ENCODE measurements at regions not wholly inside any gene's neighbourhood (a gene's known extent, or its start where the extent isn't known, plus 50 kb on each side); places are given as distances from the start of the nearest gene placed in this dataset.
A peak's percentile ranks its signal among the peaks of the same experiment; 100 is the strongest.

- DNase-seq: no peak
These were observed 254.9 kb upstream of the EGLN3 start for GRCh38 chr14:34205799-34206198.

DNA sequence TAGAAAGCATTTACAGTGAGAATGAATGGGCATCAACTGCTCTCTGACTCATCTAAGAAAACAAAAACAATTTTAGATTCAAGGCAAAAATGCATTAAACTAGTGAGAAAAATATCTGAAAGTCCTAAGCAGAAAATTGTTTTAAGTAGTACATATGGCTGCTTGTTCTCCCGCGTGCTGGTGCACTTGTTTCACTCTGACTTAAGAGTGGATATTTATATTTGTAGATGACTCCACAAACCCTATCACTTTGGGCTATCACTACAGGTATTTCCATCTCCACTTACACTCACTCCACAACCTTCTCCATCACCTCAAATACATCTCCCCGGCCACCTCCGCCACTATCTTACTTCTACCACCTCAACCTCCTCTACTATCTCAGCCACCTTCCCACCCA is 253.9 kb upstream of the EGLN3 start:
- no peak for DNase-seq

GRCh38 chr14:34203251-34203722 is 252.4 kb upstream of the EGLN3 start:
- DNase-seq: no peak

DNA sequence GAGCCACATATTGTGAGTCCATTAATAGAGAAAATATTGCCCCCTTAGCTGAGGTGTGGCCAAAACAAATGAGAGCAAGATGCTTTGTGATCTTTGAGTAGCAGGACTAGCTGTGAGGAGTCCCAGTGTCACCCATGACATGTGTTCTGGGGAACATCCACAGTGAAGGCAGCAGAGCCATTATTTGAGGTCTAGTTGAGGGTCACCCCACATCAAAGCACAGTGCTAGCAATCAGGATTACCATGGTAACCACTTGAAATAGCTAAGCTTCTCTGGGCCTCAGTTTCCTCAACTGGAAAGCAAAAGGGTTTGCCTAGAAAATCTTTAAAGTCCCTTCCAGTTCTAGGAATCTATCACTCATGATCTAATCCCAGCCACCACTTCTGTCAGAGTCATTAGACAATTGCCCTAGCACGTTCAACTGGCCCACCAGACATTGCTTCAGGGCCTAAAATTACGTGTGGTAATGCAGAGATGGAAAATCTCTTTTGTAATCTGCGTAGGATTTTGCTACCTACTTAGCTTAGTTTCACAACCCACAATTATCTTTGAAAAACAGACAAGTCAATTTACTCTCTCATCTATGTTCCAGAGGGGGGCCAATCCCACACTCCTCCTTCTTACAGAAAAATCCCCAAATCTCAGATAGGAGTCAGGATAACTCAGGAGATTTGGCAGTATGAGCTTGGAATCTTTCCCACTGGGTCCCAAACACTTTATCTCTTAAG is 251.2 kb upstream of the EGLN3 start:
- no peak for DNase-seq

DNA sequence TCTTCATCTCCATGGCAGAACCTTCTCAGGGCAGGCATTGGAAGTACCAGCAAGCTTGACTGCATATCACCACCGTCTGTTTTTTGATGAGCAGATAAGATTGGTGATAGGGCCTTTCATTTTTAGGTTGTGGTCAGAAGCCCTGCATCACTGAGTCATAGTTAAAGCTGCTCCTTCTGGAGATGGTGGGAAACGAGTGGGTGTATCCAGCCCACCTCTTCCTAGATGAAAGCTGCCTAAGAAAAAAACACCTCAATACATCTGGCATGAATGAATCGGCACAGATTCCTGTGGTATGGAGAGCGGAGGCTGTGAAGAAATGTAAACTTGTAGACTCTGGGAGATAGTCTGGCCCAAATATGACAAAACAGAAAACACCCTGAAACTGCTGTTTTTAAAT is 248.7 kb upstream of the EGLN3 start:
- no peak for DNase-seq

- no peak for DNase-seq
These were observed 247.2 kb upstream of the EGLN3 start for GRCh38 chr14:34198096-34198495.

DNA sequence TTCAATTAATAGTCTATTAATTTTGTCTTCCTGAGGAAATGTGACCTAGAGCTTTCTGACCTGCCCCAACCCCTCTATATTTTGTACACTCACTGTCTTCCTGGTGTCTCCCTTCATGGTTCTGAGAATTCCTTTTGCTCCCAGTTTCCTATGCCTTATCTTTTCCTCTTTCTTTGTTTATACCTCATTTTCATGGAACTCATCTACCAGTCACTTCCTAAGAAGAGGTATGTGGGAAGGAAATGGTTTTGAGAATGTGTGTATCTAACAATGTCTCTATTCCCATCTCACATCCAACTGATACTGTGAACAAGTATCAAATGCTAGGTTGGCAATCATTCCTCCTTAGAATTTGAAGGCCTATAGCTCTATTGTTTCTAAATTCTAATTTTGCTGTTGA is 245.1 kb upstream of the EGLN3 start:
- DNase-seq: no peak

DNA sequence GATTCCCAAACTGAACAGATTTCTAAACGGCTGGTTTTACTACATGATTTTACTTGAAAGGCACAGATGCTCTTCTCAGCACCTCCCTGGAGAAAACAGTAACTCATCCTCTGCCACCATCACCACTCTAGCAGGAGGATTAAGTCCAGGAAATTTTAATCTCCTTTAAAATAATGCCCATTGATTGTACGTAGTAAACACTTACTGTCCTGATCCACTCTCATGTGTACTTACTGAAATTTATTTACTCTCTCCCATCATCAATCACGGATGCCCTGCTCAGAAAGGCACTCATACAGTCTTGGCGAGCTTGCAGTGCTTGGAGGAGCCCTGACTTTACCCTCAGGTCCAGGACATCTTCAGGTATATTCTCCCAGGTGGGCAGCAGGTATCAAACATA is 239.8 kb upstream of the EGLN3 start:
- DNase-seq: no peak

- DNase-seq: no peak
These were observed 239.0 kb upstream of the EGLN3 start for GRCh38 chr14:34189866-34190265.

DNA sequence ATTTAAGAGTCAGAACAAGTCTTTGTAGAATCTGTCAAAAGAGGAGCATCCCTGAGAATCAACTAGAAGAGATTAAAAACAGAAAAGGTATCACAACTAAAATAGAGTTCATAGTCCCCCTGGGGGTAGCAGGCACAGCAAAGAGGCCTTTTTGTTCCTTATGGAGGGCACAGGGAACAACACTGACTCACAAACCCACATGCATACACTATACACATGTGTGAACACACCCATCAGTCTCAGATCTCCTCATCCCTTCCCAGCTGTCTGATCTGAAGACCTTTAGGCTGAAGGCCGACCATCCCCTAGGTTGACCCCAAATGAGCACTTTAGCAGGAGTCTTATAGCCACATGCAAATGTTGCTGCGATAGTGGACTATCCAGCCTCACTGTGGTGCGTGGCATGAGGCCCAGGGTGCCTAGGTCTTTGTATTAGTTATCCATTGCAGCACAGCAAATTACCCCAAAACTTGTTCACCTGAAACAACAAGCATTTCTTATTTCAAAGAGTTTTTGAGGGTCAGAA is 236.7 kb upstream of the EGLN3 start:
- DNase-seq: no peak

DNA sequence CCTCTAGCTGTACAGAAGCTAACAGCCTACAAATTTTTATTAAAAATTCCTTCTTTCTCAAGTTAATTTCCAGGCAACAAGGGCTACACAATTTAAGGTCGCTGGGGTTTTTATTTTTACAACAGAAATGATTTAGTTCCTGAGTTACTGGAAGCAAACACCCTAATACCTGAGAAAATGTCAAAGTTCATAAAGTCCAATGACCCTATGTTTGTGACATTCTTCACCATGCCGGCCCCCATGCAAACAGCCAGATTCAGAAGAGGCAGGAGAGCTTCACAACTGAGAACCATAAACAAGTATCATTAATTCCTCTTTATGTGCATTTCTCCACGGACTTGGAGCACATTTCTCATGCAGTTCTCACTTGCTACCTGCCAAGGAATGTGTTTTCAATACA is 236.2 kb upstream of the EGLN3 start:
- no peak for DNase-seq

GRCh38 chr14:34184126-34184525 is 233.3 kb upstream of the EGLN3 start:
- DNase-seq: no peak

DNA sequence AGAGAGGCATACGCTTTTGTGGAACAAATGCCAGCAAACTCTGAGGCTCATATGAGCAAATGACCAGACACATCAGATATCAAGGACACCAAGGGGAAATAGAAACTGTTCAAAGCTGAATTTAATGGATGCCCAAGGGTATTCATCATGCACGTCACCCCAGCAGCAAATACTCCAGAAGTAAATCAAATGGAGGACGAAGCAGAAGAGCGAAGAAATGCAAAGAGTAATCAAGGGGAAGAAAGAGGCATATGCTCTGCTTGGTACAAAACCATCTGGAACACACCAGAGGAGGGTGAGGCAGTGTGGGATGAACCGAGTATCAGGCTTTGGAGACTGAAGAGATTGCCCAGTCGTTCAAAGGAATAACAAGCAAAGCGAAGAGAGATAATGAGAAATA is 232.6 kb upstream of the EGLN3 start:
- no peak for DNase-seq

- no peak for DNase-seq
These were observed 230.5 kb upstream of the EGLN3 start for GRCh38 chr14:34181338-34181737.

DNA sequence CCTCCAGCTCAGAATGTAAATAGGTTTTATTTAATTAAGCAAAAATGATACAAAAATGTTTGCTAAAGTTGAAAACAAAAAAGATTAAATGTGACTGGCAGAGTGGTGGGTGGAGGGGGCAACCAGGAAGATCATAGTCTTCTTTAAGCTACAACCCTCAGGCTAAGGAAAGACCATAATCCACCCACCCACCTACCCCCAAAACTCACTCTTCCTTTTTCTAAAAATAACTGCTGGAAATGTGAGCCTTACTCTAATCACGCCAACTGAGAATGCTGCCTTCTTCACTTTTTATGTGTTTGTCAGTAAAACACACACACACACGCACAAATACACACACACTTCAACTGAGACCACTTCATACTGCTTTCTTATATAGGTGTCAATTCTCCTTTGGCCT is 230.0 kb upstream of the EGLN3 start:
- no peak for DNase-seq

- no peak for DNase-seq
These were observed 229.6 kb upstream of the EGLN3 start for GRCh38 chr14:34180434-34180833.

GRCh38 chr14:34179727-34180126 is 228.9 kb upstream of the EGLN3 start:
- DNase-seq: peak; percentile 43

DNA sequence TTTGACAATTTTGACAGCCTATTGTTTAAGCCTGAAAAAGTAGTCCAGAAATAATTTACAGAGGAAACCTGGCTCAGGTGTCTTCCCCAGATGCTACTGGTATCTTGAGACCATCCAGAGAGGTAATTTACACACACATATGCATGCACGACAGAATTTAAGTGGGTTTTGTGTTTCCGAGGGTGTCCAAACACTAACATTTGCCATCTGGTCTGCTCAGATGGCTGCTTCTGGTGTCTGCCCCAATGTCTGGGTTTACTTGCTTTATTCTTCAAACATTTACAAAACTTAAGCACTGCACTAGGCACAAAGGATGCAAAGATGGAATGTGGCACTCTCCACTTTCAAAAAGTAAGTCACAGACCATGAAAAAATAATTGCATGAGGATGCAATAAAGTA is 226.6 kb upstream of the EGLN3 start:
- DNase-seq: no peak

GRCh38 chr14:34175574-34175973 is 224.7 kb upstream of the EGLN3 start:
- DNase-seq: no peak

GRCh38 chr14:34174973-34175372 is 224.1 kb upstream of the EGLN3 start:
- no peak for DNase-seq

DNA sequence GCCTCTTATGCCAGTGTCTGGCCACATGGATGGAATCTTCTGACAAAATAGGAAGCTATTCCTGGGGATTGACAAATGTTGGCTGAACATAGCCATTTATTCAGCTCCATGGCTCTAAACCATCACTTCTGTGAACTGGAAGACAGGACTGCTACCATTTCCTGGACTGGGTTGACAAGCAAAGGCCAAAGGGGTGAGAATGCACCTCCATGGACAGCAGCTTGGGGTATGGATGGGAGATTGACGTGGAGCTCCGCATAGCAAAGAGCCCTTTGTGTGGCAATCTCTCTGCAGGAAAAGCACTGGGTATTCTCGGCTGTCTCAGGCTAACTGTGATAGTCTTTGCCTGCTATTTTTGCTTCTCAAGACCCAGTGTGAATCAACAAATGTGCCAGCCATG is 223.0 kb upstream of the EGLN3 start:
- DNase-seq: no peak

- DNase-seq: no peak
These were observed 221.9 kb upstream of the EGLN3 start for GRCh38 chr14:34172550-34173368.

DNA sequence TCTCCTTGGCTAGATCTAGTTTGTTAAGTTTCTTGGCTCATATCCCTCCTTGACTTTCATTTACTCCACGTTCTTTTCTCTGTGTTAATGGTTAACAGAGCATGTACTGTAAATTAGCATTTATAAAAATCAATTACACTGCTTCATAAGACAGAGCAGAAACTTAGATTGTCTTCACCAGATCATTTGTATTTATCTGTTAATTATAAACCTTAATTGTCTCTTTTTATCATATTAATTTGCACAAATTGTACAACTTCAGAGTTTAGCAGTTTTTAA is 221.2 kb upstream of the EGLN3 start:
- DNase-seq: no peak

DNA sequence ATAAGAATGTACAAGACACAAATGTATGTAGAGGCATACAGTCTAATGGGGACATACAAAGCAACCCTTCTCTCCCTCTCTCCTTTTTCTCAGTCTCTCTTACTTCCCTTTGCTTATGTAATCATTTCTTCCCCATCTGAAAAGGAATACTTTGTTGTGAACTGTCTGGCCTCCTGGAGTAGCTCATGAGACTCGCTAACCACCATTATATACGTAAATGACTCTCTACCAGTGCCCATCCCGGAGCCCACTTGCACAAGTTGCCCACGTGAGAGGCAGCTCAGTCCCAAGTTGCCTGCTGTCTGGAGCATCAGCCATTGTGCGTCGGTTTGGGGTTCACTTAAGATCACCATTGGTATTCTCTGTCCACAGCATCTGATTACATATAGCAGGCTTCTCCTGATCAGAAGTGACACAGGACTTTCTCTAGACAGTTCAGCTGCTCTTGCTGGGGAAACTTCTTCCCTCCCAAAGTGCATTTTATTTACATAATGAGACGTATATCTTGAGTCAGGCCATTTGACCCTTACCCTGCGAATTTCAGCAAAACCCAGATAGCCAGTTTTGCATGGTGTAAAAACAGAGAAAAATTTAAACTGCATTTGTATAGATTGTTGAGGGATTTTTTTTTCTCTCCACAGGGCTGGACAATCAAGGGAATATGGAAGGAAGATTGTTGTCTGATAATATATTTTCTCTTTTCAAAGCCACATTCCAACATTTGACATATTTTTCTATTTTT is 220.7 kb upstream of the EGLN3 start:
- no peak for DNase-seq
